Activated CD8-positive, alpha-beta T cell treated with anti-CD3 and anti-CD28 coated beads, Interleukin-2, amount 10 ng/mL, durations not matched to agents 7 days and 5 days (primary cell): ENCODE measurements at regions not wholly inside any gene's neighbourhood (a gene's known extent, or its start where the extent isn't known, plus 50 kb on each side); places are given as distances from the start of the nearest gene placed in this dataset.

Source experiments
- ATAC-seq: fragments of 150-1000 bp; cut with Tn5 transposase; one replicate; pipeline ENCODE4 v1.10.0; 2021; ENCODE audit warnings: moderate library complexity
- CTCF ChIA-PET: fragments of 350-600 bp; sonication (Branson Sonifier 250); formaldehyde crosslinking; loops from one replicate; lab custom pipeline; 2021; ENCODE audit warnings: antibody characterized with exemption; lab: Charles Lee
- POLR2A ChIA-PET: fragments of 350-600 bp; sonication (Branson Sonifier 250); formaldehyde crosslinking; loops from one replicate; lab custom pipeline; 2021; ENCODE audit warnings: antibody characterized with exemption; lab: Charles Lee
- DNase-seq: peaks from one replicate; pipeline ENCODE4 v3.0.0-alpha.2; 2020
- H3K27ac Mint-ChIP-seq: one replicate; pipeline ENCODE4 v1.8.0; 2021; ENCODE audit warnings: mild to moderate bottlenecking, mixed read lengths
- H3K27me3 Mint-ChIP-seq: one replicate; pipeline ENCODE4 v1.8.0; 2021; ENCODE audit warnings: low read depth, mixed read lengths
- H3K36me3 Mint-ChIP-seq: one replicate; pipeline ENCODE4 v1.8.0; 2021; ENCODE audit warnings: low read depth, mixed read lengths
- H3K4me1 Mint-ChIP-seq: one replicate; pipeline ENCODE4 v1.8.0; 2021; ENCODE audit warnings: low read depth, mixed read lengths
- H3K4me3 Mint-ChIP-seq: one replicate; pipeline ENCODE4 v1.8.0; 2021; ENCODE audit warnings: mild to moderate bottlenecking, mixed read lengths
- H3K9me3 Mint-ChIP-seq: one replicate; pipeline ENCODE4 v1.8.0; 2022; ENCODE audit warnings: mixed read lengths; ENCODE audit not compliant: insufficient read depth

DNA sequence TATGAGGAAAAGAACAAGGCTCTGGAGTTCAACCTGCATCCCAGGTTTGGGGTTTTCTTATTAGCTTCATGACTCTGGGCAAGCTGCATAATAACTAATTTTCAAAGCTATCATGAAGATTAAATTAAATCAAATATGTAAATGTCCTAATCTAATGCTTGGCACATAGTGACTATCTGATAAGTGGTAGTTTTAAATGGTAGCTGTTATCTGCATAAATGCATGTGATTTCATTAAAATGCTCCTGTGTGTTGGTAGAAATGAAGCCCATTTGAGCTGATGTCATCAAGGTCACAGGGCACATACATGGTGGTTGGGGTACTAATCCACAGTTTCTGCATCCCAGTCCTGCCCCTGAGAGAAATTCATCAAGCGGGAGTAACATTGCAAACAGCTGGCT, 428.8 kb downstream of the LRATD1 start:
- no peak overlapping the region for H3K27ac Mint-ChIP-seq
- ATAC-seq (no peak), DNase-seq (no peak)
- CTCF ChIA-PET = no interaction called here
- peaks cover 4% of the 10 kb centered on the region for H3K27me3 Mint-ChIP-seq
- no peak overlapping the region for H3K4me3 Mint-ChIP-seq
- H3K36me3 Mint-ChIP-seq = no peaks in the 10 kb centered on the region
- no peaks in the 10 kb centered on the region for H3K9me3 Mint-ChIP-seq
- POLR2A ChIA-PET = no interaction called here
- no peaks in the 10 kb centered on the region for H3K4me1 Mint-ChIP-seq

DNA sequence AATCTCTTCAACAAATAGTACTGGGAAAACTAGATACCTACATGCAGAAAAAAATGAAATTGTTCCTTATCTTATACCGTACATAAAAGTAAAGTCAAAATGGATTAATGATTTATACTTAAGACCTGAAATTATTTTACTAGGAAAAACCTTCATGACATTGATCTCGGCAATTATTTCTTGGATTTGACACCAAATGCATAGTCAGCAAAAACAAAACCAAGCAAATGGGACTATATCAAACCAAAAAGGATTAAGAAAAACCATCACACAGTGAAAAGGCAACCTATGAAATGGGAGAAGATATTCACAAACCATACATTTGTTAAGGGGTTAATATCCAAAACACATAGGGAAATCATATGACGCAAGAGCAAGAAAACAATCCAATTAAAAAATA, 433.6 kb downstream of the LRATD1 start:
- H3K9me3 Mint-ChIP-seq = no peaks in the 10 kb centered on the region
- CTCF ChIA-PET = no interaction called here
- DNase-seq (no peak), ATAC-seq (no peak)
- H3K27me3 Mint-ChIP-seq = peaks cover 7% of the 10 kb centered on the region
- no peak overlapping the region for H3K27ac Mint-ChIP-seq
- POLR2A ChIA-PET = no interaction called here
- no peaks in the 10 kb centered on the region for H3K36me3 Mint-ChIP-seq
- H3K4me1 Mint-ChIP-seq = no peaks in the 10 kb centered on the region
- H3K4me3 Mint-ChIP-seq = no peak overlapping the region

DNA sequence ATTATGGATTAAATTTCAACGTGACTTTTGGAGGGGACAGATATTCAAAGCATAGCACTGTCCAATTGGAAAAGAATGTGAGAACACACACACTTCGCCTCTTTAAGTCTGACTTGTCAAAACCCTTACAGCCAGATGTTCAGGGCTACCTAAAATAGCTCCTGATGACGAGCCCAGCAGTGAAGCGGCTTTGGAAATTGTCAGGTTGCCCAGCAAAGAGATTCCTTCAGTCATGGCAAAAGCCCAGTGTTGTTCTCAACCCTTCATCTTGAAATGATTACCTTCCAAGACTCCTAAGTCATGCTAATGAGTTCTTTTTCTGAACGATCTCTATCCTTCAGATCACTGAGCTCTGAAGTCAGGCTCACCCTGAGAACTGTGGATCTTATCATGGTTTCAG, 436.6 kb downstream of the LRATD1 start:
- Mint-ChIP-seq H3K27me3 (peaks cover 5% of the 10 kb centered on the region), H3K4me1 (no peaks in the 10 kb centered on the region), H3K36me3 (no peaks in the 10 kb centered on the region), H3K4me3 (no peak overlapping the region), H3K27ac (no peak overlapping the region), H3K9me3 (no peaks in the 10 kb centered on the region)
- ATAC-seq = no peak
- ChIA-PET CTCF (no interaction called here), POLR2A (no interaction called here)
- no peak for DNase-seq

DNA sequence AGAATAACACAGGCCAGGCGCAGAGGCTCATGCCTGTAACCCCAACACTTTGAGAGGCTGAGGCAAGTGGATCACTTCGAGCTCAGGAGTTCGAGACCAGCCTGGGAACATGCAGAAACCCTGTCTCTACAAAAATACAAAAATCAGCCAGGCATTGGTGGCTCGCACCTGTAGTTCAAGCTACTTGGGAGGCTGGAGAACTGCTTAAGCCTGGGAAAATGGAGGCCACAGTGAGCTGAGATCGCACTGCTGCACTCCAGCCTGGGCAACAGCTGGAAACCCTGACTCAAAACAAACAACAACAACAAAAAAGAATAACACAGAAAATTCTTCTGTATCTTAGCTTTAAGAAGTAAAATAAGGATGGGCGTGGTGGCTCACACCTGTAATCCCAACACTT, 440.3 kb downstream of the LRATD1 start:
- ChIA-PET CTCF (no interaction called here), POLR2A (no interaction called here)
- H3K36me3 Mint-ChIP-seq = no peaks in the 10 kb centered on the region
- no peak overlapping the region for H3K4me3 Mint-ChIP-seq
- H3K9me3 Mint-ChIP-seq = no peaks in the 10 kb centered on the region
- H3K27ac Mint-ChIP-seq = no peak overlapping the region
- H3K4me1 Mint-ChIP-seq = no peaks in the 10 kb centered on the region
- no peak for ATAC-seq
- H3K27me3 Mint-ChIP-seq = peaks cover 13% of the 10 kb centered on the region
- DNase-seq = no peak

DNA sequence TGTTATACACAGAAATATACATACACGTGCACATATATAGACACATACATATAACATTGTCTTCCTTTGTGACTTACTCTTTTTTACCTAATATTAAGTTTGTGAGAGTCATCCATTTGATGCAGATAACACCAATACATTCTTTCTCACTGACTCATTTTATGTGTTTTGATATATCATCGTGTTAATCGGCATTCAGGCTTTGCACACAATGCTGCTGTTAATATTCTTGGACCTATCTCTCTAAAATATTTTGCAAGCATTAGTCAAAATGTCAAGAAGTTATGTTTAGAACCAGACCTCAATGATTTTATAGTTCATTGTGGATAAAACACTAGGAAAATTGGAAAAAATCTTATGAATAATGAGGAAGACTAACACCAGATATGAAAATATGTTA, 441.1 kb downstream of the LRATD1 start:
- Mint-ChIP-seq H3K27me3 (peaks cover 13% of the 10 kb centered on the region), H3K9me3 (no peaks in the 10 kb centered on the region), H3K36me3 (no peaks in the 10 kb centered on the region), H3K4me1 (no peaks in the 10 kb centered on the region), H3K4me3 (no peak overlapping the region), H3K27ac (no peak overlapping the region)
- POLR2A ChIA-PET = no interaction called here
- CTCF ChIA-PET = no interaction called here
- ATAC-seq = no peak
- no peak for DNase-seq

DNA sequence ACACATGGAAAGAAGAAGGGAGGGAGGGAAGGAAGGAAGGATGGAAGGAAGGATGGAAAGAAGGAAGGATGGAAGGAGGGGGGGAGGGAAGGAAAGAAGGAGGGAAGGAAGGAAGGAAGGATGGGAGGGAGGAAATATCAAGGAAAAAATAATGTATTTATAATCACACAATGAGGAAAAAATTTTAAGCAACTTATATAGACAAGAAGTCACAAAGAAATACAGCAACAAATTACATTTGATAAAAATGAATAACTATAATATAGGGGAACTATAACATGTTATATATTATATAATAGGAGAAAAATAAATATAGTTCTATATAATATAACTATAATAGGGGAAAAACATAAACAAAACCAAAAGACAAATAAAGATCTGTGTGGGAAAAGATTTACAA, 441.8 kb downstream of the LRATD1 start:
- Mint-ChIP-seq H3K27ac (no peak overlapping the region), H3K4me1 (no peaks in the 10 kb centered on the region), H3K27me3 (peaks cover 11% of the 10 kb centered on the region), H3K9me3 (no peaks in the 10 kb centered on the region), H3K36me3 (no peaks in the 10 kb centered on the region), H3K4me3 (no peak overlapping the region)
- POLR2A ChIA-PET = no interaction called here
- DNase-seq (no peak), ATAC-seq (no peak)
- CTCF ChIA-PET = no interaction called here

DNA sequence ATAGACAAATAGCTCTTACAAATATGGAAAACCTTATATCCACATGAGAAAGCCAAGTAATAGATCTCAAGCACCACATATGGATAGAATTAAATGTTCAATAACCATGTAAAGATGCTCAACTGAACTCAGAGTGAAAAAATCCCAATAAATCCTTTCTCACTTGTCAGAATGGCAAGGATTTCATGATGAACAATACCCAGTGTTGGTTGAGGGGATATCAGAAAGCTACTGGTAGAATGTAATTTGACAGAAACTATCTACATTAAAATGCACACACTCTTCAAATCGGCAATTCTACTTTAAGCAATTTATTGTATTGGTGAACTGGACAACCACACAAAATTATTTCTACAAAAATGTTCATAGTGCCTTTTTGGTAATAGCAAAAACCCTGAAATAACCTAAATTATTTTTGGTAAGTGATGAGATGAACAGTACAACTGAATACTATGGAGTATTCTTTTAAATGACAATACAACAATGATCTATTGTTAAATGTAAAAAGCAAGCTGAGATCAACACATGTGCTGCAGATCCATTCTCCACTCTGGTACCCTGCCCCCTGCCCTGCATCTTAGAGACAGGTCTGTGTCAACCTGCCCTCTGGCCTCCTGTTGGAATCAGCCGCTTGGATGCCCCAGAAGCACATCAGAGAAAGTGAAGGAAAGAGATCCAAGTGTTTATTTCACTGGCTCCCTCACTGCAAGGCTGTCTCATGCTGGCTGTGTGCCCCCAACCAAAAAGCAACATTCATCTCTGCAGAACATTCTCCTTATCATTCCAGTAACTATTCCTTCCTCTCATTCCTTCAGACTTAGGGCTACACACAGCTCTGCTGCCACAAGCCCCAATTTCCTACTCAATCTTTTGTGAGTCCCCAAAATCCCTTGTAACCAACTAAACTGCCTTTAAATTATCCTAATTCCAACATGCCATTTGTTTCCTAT, 442.5 kb downstream of the LRATD1 start:
- Mint-ChIP-seq H3K36me3 (no peaks in the 10 kb centered on the region), H3K4me3 (no peak overlapping the region), H3K27ac (no peak overlapping the region), H3K4me1 (no peaks in the 10 kb centered on the region), H3K27me3 (peaks cover 12% of the 10 kb centered on the region), H3K9me3 (no peaks in the 10 kb centered on the region)
- CTCF ChIA-PET = no interaction called here
- no peak for ATAC-seq
- POLR2A ChIA-PET = no interaction called here
- no peak for DNase-seq

DNA sequence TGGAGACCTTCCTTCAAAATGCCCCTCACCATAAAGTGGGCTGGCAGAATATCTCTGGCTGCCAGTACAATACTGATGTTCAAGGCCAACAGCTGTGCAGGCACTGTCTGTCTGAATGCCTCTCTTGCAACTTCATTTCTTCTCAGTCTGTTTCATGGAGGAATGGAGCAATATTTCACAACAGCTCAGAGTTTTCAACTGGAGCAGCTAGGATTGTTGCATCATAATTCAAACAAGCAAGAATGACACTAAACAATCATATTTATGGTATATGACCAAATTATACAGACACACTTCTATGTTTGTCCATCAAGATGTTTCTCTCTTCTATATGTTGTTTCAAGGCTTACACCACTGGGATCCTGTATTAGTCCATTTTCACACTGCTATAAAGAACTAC, 444.2 kb downstream of the LRATD1 start:
- Mint-ChIP-seq H3K27ac (no peak overlapping the region), H3K36me3 (no peaks in the 10 kb centered on the region), H3K4me3 (no peak overlapping the region), H3K4me1 (no peaks in the 10 kb centered on the region), H3K27me3 (peaks cover 14% of the 10 kb centered on the region), H3K9me3 (no peaks in the 10 kb centered on the region)
- POLR2A ChIA-PET = no interaction called here
- ATAC-seq (no peak), DNase-seq (no peak)
- CTCF ChIA-PET = no interaction called here

DNA sequence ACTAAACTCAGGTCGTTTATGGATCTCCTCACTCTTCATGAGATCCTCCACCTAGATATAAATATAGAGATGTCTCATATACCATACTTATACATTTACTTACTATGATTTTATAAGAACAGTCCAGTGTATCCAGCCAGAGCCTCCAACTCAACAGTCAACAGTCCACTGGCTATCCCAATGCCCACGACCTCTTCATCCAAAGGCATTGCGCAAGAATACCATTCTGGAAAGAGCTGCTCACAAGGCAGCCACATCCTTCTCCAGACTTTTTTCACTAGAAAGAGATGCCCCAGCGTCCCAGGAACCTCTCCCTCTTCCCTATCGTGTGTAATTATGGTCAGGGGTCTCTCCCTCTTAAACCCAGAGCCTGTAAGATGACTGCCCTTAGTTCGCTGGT, 448.8 kb downstream of the LRATD1 start:
- no peak for DNase-seq
- POLR2A ChIA-PET = no interaction called here
- H3K9me3 Mint-ChIP-seq = no peaks in the 10 kb centered on the region
- peaks cover 5% of the 10 kb centered on the region for H3K27me3 Mint-ChIP-seq
- ATAC-seq = no peak
- no peak overlapping the region for H3K27ac Mint-ChIP-seq
- H3K36me3 Mint-ChIP-seq = no peaks in the 10 kb centered on the region
- H3K4me3 Mint-ChIP-seq = no peak overlapping the region
- CTCF ChIA-PET = no interaction called here
- no peaks in the 10 kb centered on the region for H3K4me1 Mint-ChIP-seq

DNA sequence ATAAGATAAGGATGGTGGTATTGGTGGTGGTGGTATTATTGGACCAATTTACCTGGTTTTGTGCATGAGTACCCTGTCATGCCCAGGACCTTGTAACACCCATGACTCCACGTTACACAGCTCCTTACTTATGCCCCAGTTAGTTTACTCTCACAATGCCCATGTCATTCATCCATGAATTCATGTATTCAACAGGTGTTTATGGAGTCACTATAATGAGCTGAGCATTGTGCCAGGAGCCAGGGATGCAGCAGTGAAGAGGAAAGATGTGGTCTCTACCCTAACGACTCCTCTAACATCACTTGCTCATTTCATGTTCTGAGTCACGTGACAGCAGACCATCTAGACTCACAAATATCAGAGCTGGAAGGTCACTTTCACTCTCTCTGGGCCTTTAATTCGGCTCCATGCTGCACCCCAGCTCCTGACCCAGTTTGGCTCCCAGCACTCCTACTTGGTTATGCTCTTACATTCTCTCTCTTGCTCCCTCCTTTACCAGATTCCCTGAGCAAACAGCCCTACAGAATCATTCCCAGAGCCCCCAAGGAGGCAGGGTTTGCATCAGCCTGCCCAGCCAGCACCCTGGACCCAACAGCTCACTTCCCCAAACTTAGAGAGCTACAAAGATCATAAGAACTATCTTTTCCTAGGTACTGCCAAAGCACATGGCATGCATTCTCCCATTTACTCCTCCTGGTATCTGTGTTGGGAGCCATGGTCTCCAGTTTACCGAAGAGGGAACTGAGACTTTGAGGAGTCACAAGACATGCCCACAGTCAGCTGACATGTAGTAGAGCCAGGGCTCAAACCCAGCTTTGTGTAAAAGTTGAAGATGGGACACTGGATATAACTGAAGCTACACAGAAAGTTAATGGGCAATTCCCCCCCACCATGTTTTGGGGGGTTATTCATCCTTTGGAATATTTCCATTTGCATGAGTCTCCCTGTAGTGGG, 449.9 kb downstream of the LRATD1 start:
- ChIA-PET CTCF (no interaction called here), POLR2A (interaction anchor here (0.7 kb wide), 1 partner anchor 179 kb away, joined by 3 read pairs; no protein-coding TSS in a partner anchor)
- Mint-ChIP-seq H3K36me3 (no peaks in the 10 kb centered on the region), H3K4me1 (no peaks in the 10 kb centered on the region), H3K4me3 (no peak overlapping the region), H3K27ac (no peak overlapping the region), H3K9me3 (no peaks in the 10 kb centered on the region), H3K27me3 (peaks cover 5% of the 10 kb centered on the region)
- peak; percentile 11 for DNase-seq
- ATAC-seq = no peak

DNA sequence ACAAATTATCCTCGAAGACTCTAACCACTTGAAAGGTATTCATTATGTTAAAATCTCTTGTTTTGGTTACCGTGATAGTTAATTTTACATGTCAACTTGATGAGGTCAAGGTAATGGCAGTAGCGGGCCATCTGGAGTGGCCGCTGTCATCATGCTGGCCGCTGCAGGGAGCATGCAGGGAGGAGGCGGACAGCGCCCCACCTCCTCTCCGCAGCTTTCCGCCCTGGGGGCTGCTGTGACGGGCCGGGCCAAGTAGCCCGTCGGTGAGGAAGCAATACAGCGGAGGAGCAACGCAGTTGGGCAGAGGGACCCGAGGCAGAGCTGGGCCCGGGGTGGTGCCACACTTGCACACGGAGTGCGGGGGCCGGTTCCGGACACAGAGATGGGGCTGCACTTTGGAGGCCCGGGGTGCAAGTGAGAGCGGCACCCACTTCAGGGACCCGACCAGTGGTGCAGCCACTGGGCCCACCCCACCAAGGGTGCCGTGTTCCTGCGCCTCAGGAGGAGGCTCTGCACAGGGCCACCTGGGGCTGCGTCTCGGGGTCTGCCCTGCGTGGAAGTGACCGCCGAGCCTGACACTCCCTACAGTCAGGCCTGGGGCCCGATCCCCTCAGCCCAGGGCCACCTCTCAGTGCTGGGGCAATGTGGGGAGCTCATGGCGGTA, 452.4 kb downstream of the LRATD1 start:
- ChIA-PET POLR2A (interaction anchor here (1.0 kb wide), 1 partner anchor 72 kb away, joined by 3 read pairs; no protein-coding TSS in a partner anchor), CTCF (no interaction called here)
- no peak overlapping the region for H3K4me3 Mint-ChIP-seq
- H3K36me3 Mint-ChIP-seq = no peaks in the 10 kb centered on the region
- no peaks in the 10 kb centered on the region for H3K4me1 Mint-ChIP-seq
- no peak for ATAC-seq
- H3K9me3 Mint-ChIP-seq = no peaks in the 10 kb centered on the region
- H3K27me3 Mint-ChIP-seq = peaks cover 2% of the 10 kb centered on the region
- no peak overlapping the region for H3K27ac Mint-ChIP-seq
- DNase-seq = no peak
